Fibroblast of villous mesenchyme (primary cell): ENCODE measurements at regions not wholly inside any gene's neighbourhood (a gene's known extent, or its start where the extent isn't known, plus 50 kb on each side); places are given as distances from the start of the nearest gene placed in this dataset.
"Not testable (repeated sequence)": the region's sequence is repeated elsewhere in the genome, so short reads cannot be mapped to it uniquely, and the experiment has no call there.

ENCODE experiments used
- DNase-seq: peaks from one replicate; pipeline ENCODE4 v3.0.0-alpha.2; 2010; ENCODE audit warnings: low read depth
- H3K4me3 ChIP-seq: 2 replicates; pipeline ENCODE4 v1.5.1; 2011; ENCODE audit warnings: low read depth, mild to moderate bottlenecking, low read length
- TF ChIP-seq, protein P1 (sequence below): IDR thresholded peaks from 2 replicates; pipeline ENCODE4 v1.5.1; 2012; ENCODE audit warnings: low read depth, mild to moderate bottlenecking, low read length; ENCODE audit not compliant: insufficient read depth

DNA sequence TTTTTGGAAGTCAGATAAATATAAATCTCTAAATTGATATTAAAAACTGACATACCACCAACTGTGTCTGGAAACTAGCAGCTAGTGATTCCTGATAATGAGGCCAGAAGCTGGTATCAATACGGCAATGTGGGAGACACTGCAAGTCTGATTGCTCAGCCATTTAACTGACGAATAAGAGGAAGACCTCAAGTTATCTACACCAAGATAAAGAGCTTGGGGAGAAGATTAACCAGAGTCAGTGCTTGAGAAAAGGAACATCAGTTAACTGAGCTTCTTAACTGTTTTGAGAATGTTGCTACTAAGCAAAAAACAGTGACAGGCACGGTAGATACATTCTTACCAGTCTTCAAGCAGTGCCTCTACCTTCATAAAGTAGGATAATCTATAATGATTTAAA, 140.4 kb upstream of the TENT5A start:
- TF ChIP-seq, protein P1, sequence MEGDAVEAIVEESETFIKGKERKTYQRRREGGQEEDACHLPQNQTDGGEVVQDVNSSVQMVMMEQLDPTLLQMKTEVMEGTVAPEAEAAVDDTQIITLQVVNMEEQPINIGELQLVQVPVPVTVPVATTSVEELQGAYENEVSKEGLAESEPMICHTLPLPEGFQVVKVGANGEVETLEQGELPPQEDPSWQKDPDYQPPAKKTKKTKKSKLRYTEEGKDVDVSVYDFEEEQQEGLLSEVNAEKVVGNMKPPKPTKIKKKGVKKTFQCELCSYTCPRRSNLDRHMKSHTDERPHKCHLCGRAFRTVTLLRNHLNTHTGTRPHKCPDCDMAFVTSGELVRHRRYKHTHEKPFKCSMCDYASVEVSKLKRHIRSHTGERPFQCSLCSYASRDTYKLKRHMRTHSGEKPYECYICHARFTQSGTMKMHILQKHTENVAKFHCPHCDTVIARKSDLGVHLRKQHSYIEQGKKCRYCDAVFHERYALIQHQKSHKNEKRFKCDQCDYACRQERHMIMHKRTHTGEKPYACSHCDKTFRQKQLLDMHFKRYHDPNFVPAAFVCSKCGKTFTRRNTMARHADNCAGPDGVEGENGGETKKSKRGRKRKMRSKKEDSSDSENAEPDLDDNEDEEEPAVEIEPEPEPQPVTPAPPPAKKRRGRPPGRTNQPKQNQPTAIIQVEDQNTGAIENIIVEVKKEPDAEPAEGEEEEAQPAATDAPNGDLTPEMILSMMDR = no peak
- DNase-seq = peak; percentile 79
- H3K4me3 ChIP-seq = no peak overlapping the region

DNA sequence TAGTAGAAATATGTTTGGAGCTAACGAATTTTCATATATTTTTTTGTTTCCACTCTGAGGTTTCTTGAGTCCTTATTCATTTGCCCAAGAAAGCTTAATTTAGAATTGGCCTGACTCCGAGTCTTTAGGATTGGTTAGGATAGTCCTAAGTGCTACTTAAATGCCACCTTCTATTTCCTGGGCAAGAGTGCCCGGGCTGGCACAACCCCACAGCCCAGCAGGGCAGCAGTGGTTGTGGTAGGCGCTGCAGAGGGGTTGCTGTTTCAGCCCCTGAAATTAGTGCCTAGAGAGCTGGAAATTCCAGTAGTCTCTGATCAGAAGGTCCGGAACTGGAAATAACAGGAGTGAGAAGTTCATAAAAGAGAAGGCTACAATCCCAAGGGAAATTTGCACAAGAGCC, 139.4 kb upstream of the TENT5A start:
- no peak overlapping the region for H3K4me3 ChIP-seq
- no peak for DNase-seq
- TF ChIP-seq, protein P1 = no peak

DNA sequence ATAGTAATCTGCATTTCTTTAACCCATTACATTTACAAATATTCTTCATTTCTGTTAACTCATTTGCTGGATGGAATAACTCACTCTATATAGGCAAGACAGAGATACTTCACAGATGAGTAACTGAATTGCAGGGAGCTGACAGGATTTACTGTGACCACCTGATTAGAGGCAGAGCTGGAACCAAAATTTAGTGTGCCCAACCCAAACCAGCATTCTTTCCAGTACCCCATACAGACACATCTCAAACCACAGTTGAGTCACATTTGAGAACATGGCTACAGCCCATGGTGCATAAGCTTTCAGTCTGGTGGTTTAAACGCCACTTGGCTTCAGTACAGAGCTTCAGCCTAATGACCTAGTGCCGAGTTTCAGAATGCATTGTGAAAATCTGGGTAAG, 138.4 kb upstream of the TENT5A start:
- no peak overlapping the region for H3K4me3 ChIP-seq
- DNase-seq = no peak
- TF ChIP-seq, protein P1 = no peak

DNA sequence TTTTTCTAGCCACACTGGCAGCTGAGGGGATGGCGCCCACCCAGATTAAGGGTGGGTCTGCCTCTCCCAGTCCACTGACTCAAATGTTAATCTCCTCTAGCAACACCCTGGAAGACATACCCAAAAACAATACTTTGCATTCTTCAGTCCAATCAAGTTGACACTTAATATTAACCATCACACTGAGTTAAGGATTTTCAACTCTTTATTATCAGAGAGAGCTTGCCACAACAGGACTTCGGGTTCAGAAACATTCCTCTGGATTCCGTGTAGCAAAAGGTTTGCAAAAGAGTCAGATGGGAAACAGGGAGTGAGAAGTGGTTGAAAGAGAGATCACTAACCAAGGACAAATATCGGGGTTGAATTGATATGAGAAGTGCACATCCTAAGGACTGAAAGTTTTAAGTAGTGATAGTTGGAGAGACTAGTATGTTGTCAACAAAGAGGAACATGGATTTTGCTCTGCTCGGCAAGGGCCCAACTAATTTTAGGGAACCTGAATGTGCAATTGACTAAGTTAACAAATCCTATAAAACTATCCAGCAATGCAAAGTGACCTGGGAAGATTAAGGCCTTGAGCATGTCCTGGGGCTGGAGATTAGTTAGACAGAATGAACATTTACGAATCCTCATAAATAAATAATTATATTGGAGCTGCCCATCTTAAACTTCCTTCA, 137.0 kb upstream of the TENT5A start:
- DNase-seq = no peak
- no peak overlapping the region for H3K4me3 ChIP-seq
- TF ChIP-seq, protein P1 = no peak

DNA sequence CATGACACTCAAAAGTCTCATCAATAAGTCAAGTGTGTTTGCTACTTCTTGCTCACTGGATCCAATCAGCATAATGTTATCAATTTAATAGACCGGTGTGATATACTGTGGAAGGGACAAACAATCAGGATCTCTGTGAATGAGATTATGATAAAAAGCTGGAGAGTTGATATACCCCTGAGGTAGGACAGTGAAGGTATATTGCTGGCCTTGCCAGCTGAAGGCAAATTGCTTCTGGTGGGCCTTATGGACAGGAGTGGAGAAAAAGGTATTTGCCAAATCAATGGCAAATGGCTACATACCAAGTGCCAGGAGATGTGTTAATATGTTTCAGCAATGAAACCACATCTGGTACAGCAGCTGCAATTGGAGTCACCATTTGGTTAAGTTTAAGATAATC, 134.4 kb upstream of the TENT5A start:
- not testable (repeated sequence) for H3K4me3 ChIP-seq, DNase-seq

DNA sequence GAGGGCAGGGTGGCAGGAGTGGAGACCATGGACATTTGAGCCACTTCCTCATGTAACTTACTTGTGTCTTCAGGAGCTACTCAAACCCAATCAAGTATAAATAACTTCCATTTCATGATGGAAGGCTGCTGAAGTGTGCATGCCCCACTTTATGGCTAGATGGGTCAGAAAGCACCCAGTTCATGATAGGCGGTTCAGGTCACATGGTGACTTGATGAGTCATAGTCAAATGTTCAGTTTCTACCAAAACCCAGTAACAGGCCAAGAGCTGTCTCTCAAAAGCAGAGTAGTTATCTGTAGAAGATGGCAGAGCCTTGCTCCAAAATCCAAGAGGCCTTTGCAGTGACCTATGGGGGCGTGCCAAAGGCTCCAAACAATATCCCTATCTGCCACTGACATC, 133.7 kb upstream of the TENT5A start:
- no peak overlapping the region for H3K4me3 ChIP-seq
- TF ChIP-seq, protein P1 = no peak
- DNase-seq = no peak

DNA sequence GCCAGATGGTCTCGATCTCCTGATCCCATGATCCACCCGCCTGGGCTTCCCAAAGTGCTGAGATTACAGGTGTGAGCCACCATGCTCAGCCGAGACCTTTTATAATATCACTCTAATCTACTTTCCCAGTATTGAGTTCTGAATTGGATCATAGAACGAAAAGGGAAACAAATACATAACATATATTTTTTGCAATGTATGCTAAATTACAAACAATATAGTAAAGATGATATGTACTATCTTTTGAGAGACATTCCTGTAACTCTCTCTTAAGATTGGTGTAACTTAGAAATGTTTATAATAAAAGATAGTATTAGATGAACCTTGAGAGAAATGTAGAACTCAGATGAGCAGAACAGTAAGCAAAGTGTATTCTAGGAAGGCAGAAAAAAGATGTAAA, 129.2 kb upstream of the TENT5A start:
- no peak for DNase-seq
- no peak overlapping the region for H3K4me3 ChIP-seq
- TF ChIP-seq, protein P1 = no peak
